Effector CD4-positive, alpha-beta T cell (primary cell): ENCODE measurements at regions not wholly inside any gene's neighbourhood (a gene's known extent, or its start where the extent isn't known, plus 50 kb on each side); places are given as distances from the start of the nearest gene placed in this dataset.

Experiments
- DNase-seq: peaks from one replicate; pipeline ENCODE4 v3.0.0-alpha.2; 2020

GRCh38 chr6:169044381-169045230 is 209.0 kb downstream of the THBS2 start:
- no peak for DNase-seq

GRCh38 chr6:169042061-169042460 is 211.6 kb downstream of the THBS2 start:
- DNase-seq: no peak

GRCh38 chr6:169041078-169041477 is 212.6 kb downstream of the THBS2 start:
- no peak for DNase-seq

GRCh38 chr6:169038691-169039090 is 215.0 kb downstream of the THBS2 start:
- DNase-seq: no peak

GRCh38 chr6:169035385-169036240 is 218.0 kb downstream of the THBS2 start:
- DNase-seq: no peak

GRCh38 chr6:169034516-169035167 is 219.0 kb downstream of the THBS2 start:
- no peak for DNase-seq

- no peak for DNase-seq
Observed at GRCh38 chr6:169029861-169030260, 223.8 kb downstream of the THBS2 start.

- no peak for DNase-seq
Observed at GRCh38 chr6:169028343-169028742, 225.3 kb downstream of the THBS2 start.

- DNase-seq: no peak
Observed at GRCh38 chr6:169026175-169026574, 227.5 kb downstream of the THBS2 start.

- no peak for DNase-seq
Observed at GRCh38 chr6:169024047-169024660, 229.5 kb downstream of the THBS2 start.

- no peak for DNase-seq
Observed at GRCh38 chr6:169023161-169023874, 230.3 kb downstream of the THBS2 start.

GRCh38 chr6:169022079-169022478 is 231.6 kb downstream of the THBS2 start:
- DNase-seq: no peak

GRCh38 chr6:169020821-169021220 is 232.8 kb downstream of the THBS2 start:
- DNase-seq: no peak

- no peak for DNase-seq
Observed at GRCh38 chr6:169019727-169020491, 233.7 kb downstream of the THBS2 start.

GRCh38 chr6:169019111-169019510 is 234.5 kb downstream of the THBS2 start:
- no peak for DNase-seq

- DNase-seq: no peak
Observed at GRCh38 chr6:169016758-169017157, 236.9 kb downstream of the THBS2 start.

- no peak for DNase-seq
Observed at GRCh38 chr6:169014211-169015197, 239.1 kb downstream of the THBS2 start.

GRCh38 chr6:169009628-169010027 is 244.0 kb downstream of the THBS2 start:
- no peak for DNase-seq

- no peak for DNase-seq
Observed at GRCh38 chr6:169008641-169009257, 244.9 kb downstream of the THBS2 start.

GRCh38 chr6:169005166-169005565 is 248.5 kb downstream of the THBS2 start:
- DNase-seq: no peak
